BE2C (cell line): ENCODE measurements at regions not wholly inside any gene's neighbourhood (a gene's known extent, or its start where the extent isn't known, plus 50 kb on each side); places are given as distances from the start of the nearest gene placed in this dataset.

Experiments used
- DNase-seq: peaks from one replicate; pipeline ENCODE4 v3.0.0-alpha.2; 2020
- H3K27me3 ChIP-seq: fragments of 250-450 bp; sonication (Bioruptor Pico); 2 replicates; pipeline ENCODE4 v1.5.1; 2020; ENCODE audit warnings: mild to moderate bottlenecking
- H3K36me3 ChIP-seq: fragments of 250-450 bp; sonication (Bioruptor Pico); 2 replicates; pipeline ENCODE4 v1.5.1; 2020; ENCODE audit warnings: mild to moderate bottlenecking
- H3K4me1 ChIP-seq: fragments of 250-450 bp; sonication (Bioruptor Pico); 2 replicates; pipeline ENCODE4 v1.5.1; 2020
- H3K4me3 ChIP-seq: 2 replicates; pipeline ENCODE4 v1.5.1; 2011; ENCODE audit warnings: low read depth, low read length
- H3K9me3 ChIP-seq: fragments of 250-450 bp; sonication (Bioruptor Pico); 2 replicates; pipeline ENCODE4 v1.5.1; 2020
- TF ChIP-seq, protein P1 (sequence below): IDR thresholded peaks from 2 replicates; pipeline ENCODE4 v1.5.1; 2012; ENCODE audit warnings: mild to moderate bottlenecking, low read depth, low read length

DNA sequence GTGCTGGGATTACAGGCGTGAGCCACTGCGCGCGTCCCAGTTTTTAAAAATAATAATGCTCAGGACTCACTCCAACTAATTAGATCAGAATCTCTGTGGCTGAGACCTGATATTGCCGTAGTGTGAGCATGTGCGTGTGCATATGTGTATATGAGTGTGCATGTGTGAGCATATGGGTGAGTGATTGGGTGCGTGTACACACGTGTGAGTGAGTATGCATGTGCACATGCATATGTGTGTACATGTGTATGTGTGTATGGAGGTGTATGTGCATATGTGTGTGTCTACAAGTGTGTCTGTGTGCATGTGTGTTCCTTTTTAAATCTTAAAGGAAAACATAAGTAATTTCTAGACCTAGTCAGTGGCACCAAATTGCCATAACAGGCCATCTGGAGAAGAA, 54.8 kb upstream of the CKS2 start:
- Histone ChIP-seq H3K4me3 (no peak overlapping the region), H3K9me3 (peaks cover 3% of the 10 kb centered on the region; the same call in 1 of the 2 replicates), H3K36me3 (no peaks in the 10 kb centered on the region), H3K4me1 (no peaks in the 10 kb centered on the region), H3K27me3 (no peaks in the 10 kb centered on the region)
- no peak for DNase-seq
- TF ChIP-seq, protein P1, sequence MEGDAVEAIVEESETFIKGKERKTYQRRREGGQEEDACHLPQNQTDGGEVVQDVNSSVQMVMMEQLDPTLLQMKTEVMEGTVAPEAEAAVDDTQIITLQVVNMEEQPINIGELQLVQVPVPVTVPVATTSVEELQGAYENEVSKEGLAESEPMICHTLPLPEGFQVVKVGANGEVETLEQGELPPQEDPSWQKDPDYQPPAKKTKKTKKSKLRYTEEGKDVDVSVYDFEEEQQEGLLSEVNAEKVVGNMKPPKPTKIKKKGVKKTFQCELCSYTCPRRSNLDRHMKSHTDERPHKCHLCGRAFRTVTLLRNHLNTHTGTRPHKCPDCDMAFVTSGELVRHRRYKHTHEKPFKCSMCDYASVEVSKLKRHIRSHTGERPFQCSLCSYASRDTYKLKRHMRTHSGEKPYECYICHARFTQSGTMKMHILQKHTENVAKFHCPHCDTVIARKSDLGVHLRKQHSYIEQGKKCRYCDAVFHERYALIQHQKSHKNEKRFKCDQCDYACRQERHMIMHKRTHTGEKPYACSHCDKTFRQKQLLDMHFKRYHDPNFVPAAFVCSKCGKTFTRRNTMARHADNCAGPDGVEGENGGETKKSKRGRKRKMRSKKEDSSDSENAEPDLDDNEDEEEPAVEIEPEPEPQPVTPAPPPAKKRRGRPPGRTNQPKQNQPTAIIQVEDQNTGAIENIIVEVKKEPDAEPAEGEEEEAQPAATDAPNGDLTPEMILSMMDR = no peak

- Histone ChIP-seq H3K36me3 (no peaks in the 10 kb centered on the region), H3K27me3 (no peaks in the 10 kb centered on the region), H3K9me3 (peaks cover 3% of the 10 kb centered on the region; the same call in 1 of the 2 replicates), H3K4me1 (no peaks in the 10 kb centered on the region), H3K4me3 (no peak overlapping the region)
- DNase-seq = no peak
- TF ChIP-seq, protein P1 = no peak
These were observed 54.4 kb upstream of the CKS2 start for GRCh38 chr9:89256642-89257041.

DNA sequence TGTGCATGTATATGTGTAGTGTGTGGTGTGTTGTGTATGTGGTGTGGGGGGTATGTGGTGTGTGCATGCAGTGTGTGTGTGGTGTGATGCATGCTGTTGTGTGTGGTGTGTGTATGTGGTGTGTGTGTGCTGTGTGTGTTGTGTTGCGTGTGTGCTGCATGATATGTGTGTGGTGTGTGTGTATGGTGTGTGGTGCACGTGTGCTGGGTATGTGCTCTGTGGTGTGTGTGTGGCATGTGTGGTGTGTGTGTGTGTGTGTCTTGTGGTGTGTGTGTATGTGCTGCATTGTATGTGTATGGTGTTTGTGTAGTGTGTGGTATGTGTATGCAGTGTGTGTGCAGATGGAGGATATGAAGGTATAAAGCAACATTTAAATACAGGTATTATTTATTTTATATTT, 50.5 kb upstream of the CKS2 start:
- Histone ChIP-seq H3K4me1 (no peaks in the 10 kb centered on the region), H3K9me3 (no peaks in the 10 kb centered on the region), H3K4me3 (no peak overlapping the region), H3K36me3 (no peaks in the 10 kb centered on the region), H3K27me3 (no peaks in the 10 kb centered on the region)
- no peak for DNase-seq
- TF ChIP-seq, protein P1 = no peak
